ENCODE measurements at regions not wholly inside any gene's neighbourhood (a gene's known extent, or its start where the extent isn't known, plus 50 kb on each side); places are given as distances from the start of the nearest gene placed in this dataset.
A peak's percentile ranks its signal among the peaks of the same experiment; 100 is the strongest.

DNA sequence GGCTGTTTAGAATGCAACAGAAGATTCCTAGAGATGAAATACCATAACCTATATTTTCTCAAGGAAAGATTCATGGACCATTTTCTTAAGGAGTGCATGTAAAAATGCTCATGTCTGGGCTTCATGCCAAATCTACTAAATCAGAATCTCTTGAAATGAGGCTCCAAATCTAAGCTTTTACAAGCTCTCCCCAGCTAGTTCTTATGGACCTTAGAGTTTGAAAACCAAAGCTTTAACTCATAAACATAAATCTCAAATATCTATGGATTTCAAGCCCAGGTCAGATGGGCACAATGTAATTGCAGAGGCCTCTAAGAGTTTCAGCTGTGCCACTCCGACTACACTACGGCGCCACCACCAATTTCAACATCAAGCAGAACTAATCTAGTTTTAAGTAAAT, 117.3 kb upstream of the CAND1 start:
- no peak for DNase-seq (ENCODE audit: low spot score)

DNA sequence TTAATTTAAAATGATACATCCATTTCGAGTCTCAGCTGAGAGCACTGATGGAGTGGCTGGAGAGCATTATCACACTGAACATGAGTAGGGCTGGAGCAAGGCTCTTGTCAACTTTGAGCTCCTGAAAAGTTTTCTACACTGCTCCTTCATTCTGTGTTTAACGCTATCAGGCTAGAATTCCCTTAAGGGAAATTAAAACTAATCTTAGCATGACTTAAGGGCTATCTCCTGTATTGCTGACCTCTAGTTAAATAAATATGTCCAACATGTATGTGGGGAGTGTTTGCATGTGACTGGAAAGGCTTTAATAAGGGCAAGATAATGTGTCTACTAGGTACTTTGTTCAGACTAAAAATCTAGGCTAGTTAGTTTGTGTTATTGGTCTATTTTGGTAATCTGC, 116.7 kb upstream of the CAND1 start:
- no peak for DNase-seq (ENCODE audit: low spot score)

DNA sequence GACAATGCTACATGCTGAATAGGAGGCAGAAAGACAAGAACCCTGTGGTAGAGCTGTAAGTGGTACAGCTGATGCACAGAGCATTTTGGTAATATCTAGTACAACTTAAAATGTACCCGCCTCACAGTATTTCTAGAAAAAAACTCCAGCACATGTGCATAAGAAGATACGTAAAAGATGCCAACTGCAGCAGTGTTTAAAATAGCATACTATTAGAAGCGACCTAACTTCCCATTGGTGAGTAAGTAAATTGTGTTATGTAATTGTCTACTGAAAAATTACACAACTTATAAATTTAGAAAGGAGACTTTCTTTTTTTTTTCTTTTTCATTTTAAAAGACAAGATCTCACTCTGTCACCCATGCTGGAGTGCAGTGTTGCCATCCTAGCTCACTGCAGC, 114.3 kb upstream of the CAND1 start:
- DNase-seq (ENCODE audit: low spot score), result no peak

DNA sequence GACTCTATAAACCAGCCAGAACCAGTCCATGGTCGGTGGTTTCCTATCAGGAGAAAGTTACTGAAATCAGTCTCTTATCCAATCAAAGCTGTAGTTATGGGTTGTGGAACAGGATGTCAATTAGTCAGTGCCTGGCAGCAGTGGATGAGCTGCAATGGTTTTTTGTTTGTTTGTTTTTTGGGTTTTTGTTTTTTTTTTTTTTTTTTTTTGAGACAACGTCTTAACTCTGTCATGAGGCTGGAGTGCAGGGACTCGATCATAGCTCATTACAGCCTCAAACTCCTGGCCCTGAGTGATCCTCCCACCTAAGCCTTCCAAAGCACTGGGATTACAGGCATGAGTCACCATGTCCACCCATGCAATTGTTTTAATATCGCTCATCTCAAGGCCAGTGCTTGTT, 113.3 kb upstream of the CAND1 start:
- DNase-seq (ENCODE audit: low spot score), result no peak

DNA sequence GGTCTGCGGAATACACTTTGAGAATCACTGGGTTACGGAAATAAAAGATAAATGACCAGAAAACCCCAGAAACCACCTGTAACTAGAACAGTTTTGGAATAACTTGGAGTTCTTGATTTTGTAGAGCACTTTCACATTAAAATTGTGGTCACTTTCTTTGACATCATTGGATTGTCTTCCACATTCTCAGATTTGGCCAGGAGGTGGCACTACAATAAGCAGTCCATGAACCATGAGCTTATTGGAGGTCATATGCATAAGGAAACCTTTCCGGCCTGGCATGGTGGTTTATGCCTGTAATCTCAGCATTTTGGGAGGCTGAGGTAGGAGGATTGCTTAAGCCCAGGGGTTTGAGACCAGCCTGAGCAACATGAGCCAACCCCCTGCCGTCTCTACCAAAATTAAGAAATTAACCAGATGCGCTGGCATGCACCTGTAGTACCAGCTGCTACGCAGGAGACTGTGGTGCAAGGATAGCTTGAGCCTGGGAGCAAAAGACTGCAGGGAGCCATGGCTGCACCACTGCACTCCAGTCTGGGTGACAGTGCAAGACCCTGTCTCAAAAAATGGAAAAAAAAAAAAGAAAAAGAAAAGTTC, 107.7 kb upstream of the CAND1 start:
- peak; percentile 50 for DNase-seq (ENCODE audit: low spot score)

DNA sequence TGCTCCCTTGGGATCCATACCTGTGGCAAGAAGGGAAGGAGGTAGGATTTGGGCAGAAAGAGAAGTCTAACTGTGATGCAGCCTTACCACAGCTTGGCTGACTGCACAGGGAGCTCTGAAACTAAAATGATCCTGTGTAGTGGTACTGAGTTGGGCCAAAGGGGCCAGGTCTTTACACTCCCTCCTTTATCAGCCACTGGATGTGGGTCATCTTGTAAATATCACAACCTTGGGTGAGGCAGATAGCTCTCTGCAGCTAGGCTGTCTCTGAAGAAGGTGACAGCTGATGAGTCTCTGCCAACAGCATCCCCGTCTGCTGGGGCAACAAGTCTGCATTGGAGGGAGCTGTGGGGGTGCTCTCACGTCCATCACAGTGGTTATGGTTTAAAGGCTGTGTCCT, 95.9 kb upstream of the CAND1 start:
- no peak for DNase-seq (ENCODE audit: low spot score)

DNA sequence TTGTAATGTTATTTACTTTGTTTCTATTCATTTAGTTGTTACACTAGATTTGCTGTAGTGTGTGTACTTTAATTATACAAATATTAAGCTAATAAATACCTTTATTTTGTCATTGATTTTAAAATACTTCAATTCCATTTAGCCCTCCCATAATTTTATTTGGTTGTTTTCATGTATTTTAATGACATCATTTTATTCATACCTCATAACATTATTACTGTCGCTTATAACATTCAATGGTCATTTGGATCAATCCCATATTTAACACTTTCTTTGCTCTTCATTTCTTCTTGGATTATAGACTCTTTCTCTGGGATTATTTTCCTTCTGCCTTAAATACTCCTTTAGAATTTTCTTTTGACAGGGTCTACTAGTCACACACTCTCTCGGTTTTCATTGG, 86.6 kb upstream of the CAND1 start:
- no peak for DNase-seq (ENCODE audit: low spot score)

DNA sequence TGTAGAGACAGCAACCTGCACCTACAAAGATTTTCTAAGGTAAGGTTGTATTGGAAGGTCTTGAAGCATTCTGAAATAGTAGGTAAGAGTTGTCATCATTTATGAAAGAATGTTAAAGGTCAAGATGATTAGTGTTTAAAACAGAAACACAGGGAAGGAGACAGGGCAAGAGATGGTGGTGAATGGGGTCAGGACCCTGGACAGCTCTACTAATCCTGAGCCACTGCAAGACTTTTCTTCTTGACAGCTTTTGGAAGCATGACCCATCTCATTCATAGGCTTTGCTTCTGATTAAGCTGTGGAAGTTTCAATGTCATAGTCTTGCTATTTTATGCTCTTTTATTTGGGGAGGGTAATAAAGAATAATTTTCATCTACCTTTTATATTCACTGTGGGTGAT, 75.5 kb upstream of the CAND1 start:
- DNase-seq (ENCODE audit: low spot score), result peak; percentile 35

DNA sequence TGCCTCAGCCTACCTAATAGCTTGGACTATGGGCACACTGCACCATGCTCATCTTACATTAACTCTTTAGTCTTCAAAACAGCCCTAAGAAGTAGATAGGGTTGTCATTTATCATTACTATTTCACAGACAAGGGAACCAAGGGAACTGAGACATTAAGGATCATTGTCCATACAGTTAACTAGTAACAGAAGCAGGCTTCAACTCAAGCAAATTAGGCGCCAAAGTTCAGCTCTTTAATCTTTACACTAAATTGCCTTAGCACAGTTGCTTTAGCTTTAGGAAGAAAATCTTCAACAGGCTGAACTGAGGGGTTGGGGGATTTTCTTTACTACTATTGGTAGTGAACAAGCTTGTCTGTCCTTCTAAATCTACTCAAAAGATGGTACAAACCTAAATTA, 68.8 kb upstream of the CAND1 start:
- no peak for DNase-seq (ENCODE audit: low spot score)

DNA sequence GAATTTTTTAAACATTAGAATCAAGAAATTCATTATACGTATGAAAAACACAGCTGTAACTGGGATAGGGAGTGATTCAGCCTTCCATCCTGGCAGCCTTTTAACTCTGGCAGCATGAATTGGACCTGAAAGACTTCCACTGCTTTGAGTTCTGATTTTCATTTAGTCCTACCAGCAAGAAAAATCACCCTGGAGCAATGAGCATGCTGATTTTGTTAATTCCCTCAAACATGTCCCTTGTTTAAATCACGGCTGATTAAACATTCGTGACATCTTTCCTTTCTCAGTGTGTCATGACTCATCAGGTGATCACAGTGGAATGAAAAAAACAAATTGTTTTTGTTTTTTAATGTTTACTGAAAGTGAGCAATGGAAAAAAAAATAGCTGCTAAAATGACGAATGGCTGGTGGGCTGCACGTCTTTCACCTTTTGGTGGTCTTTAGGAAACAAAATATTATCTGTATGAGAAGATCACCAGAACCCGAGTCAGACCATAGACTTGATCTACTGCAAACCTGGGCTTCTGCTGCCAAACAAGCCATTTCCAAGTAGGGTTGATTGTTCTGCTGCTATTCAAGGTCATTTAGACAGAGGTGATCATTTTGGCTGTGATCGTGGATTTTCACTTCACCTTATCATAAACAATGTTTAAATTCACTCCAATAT, 67.0 kb upstream of the CAND1 start:
- no peak for DNase-seq (ENCODE audit: low spot score)

DNA sequence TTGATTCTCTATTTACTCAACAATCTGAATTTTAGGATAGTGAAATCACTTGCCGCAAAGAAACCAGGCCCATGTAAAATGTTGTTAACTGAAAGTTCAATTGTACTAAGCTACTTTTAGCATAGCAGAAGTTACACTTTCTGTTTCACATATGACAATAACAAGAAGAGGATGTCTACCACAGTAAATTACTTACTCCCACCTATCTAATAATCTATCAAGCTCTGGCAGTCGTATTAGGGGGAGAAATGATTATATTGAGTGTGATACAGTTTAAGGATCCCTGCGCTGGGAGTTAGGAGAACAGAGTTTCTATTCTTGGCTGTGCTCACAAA, 66.5 kb upstream of the CAND1 start:
- no peak for DNase-seq (ENCODE audit: low spot score)

DNA sequence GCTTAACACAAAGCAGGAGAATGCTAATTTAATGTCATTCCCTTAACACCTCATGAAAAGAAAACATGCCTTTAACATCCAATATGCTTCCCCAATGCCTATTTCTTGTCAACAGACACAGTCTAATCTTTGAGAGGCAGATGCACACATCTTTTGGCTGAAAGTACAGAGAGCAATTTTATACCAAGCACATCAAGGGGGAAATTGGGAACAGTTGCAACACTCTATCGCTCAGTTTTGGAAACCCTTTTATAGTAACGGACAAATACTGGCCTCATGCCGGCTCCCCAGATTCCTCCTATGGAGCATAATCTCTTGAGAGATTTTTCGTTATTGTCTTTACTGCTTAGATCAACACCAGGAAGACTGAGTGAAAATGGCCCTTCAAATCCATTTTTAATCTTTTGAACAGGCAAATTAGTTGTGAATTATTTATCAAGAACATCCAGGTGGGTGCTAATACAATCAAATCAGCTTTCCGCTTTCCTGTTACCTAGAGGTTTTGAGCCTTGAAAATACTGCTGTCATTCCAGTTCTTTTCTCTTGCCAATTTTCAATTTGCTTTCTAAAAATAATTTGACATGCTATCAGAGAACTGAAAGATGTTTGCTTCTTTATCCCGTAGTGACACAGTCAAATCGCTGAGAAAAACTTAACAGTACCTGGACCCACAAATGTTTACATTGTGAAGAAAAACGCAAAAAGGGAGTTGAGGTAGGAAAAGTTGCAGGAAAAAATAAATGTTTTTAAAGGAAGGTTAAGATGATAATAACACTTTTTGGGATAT, 60.7 kb upstream of the CAND1 start:
- DNase-seq (ENCODE audit: low spot score), result no peak

DNA sequence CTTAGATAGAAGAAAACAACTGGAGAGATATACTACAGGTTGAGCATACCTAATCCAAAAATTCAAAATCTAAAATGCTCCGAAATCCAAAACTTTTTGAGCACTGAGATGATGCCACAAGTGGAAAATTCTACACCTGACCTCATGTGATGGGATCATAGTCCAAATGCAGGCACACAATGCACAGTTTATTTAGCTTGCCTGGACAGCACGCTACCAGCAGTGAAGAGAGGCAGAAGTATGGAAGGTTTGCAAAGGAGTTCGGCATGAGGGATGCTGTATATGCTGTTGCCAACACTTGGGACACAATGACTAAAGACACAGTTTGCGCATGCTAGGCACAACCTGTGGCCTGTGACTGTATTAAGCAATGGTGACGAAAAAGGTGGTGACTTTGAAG, 58.1 kb upstream of the CAND1 start:
- no peak for DNase-seq (ENCODE audit: low spot score)

DNA sequence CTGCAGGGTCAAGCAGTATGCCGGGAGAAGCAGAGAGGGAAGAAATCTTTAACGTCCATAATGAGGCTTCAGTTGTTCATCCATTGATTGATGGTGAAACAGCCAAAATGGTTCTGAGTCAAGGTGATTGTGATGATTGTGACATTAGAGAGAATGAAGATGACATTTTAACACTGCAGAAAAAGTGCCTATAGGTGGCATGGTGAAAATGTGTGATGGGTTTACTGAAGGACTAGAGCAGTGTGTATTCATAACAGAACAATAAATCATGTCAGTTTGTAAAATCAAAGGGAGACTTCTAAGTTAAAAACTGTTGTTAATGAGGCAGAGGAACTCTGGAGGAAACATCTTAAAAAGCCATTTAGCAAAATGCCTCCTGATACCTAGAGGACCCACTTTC, 57.7 kb upstream of the CAND1 start:
- no peak for DNase-seq (ENCODE audit: low spot score)

DNA sequence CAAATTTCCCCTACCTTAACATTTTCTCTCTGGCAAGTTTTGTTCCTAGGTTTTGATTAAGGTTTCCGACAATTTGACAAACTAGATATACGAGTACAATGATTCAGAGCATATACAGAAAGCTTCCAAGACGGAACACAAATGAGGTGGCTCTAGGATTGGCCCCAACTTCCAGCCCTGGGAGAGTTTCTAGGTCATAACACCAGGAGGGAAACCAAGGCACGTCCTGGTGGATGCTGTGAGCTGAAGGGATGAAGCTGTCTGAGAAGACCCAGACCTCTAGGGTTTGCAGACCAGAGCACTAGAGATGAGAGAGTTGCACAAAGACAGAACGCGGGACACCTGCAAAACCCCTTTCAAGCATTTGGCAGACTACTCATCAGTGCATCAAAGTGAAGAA, 51.5 kb upstream of the CAND1 start:
- DNase-seq (ENCODE audit: low spot score), result no peak

Data from AG20443 (cell line).